Mesenchymal stem cell (in vitro differentiated cells and primary cell): ENCODE measurements at regions not wholly inside any gene's neighbourhood (a gene's known extent, or its start where the extent isn't known, plus 50 kb on each side); places are given as distances from the start of the nearest gene placed in this dataset.
A peak's percentile ranks its signal among the peaks of the same experiment; 100 is the strongest.

Experiments used
- DNase-seq: peaks from one replicate; pipeline ENCODE4 v3.0.0-alpha.2; 2013
- H2AFZ ChIP-seq: one replicate; pipeline ENCODE4 v1.6.1; 2013; ENCODE audit warnings: low read depth, mild to moderate bottlenecking, control low read depth, inconsistent platforms, low read length, moderate library complexity
- H2AK5ac ChIP-seq: 2 replicates; pipeline ENCODE4 v1.6.1; 2013; ENCODE audit warnings: low read length, moderate library complexity, mild to moderate bottlenecking, inconsistent platforms; ENCODE audit not compliant: severe bottlenecking
- H2BK120ac ChIP-seq: one replicate; pipeline ENCODE4 v1.6.1; 2013; ENCODE audit warnings: low read depth, mild to moderate bottlenecking, inconsistent platforms, low read length, moderate library complexity
- H2BK12ac ChIP-seq, 2 experiments: one replicate each; pipeline ENCODE4 v1.6.1; 2013; ENCODE audit warnings: inconsistent platforms in 2 of 2, low read length in 2 of 2, mild to moderate bottlenecking in 2 of 2, moderate library complexity in 2 of 2, control low read depth in 1 of 2
- H2BK15ac ChIP-seq: one replicate; pipeline ENCODE4 v1.6.1; 2013; ENCODE audit warnings: mild to moderate bottlenecking, low read depth, inconsistent platforms; ENCODE audit not compliant: poor library complexity, severe bottlenecking
- H2BK5ac ChIP-seq: 2 replicates; pipeline ENCODE4 v1.6.1; 2013; ENCODE audit warnings: low read depth, mild to moderate bottlenecking, low read length, control low read depth, inconsistent platforms; ENCODE audit not compliant: poor library complexity, severe bottlenecking
- H3K14ac ChIP-seq, 2 experiments: one replicate each; pipeline ENCODE4 v1.6.1; 2013; ENCODE audit warnings: inconsistent platforms in 2 of 2, low read length in 2 of 2, control low read depth in 1 of 2, mild to moderate bottlenecking in 1 of 2, moderate library complexity in 1 of 2
- H3K18ac ChIP-seq, 2 experiments: one replicate each; pipeline ENCODE4 v1.6.1; 2013; ENCODE audit warnings: inconsistent platforms in 2 of 2, low read length in 2 of 2, control low read depth in 1 of 2, low read depth in 1 of 2, mild to moderate bottlenecking in 1 of 2
- H3K23ac ChIP-seq, 2 experiments: one replicate each; pipeline ENCODE4 v1.6.1; 2013; ENCODE audit warnings: inconsistent platforms in 2 of 2, low read length in 2 of 2, mild to moderate bottlenecking in 2 of 2, moderate library complexity in 2 of 2, control low read depth in 1 of 2
- H3K27ac ChIP-seq: 2 replicates; pipeline ENCODE4 v1.5.1; 2013; ENCODE audit warnings: mild to moderate bottlenecking, moderate library complexity, low read length, control low read depth, inconsistent platforms; ENCODE audit not compliant: poor library complexity, severe bottlenecking
- H3K27me3 ChIP-seq, 2 experiments: 2 replicates each; pipeline versions ENCODE4 v1.6.1 to v1.7.0; 2013; ENCODE audit warnings: low read length in 2 of 2, mild to moderate bottlenecking in 2 of 2, moderate library complexity in 2 of 2, control low read depth in 1 of 2, inconsistent platforms in 1 of 2; ENCODE audit not compliant: control insufficient read depth in 1 of 2, insufficient read depth in 1 of 2
- H3K36me3 ChIP-seq, 2 experiments: 2 replicates each; pipeline versions ENCODE4 v1.6.1 to v1.7.0; 2013; ENCODE audit warnings: low read length in 2 of 2, control low read depth in 1 of 2, inconsistent platforms in 1 of 2, low read depth in 1 of 2, mild to moderate bottlenecking in 1 of 2; ENCODE audit not compliant: insufficient read depth in 2 of 2, control insufficient read depth in 1 of 2
- H3K4ac ChIP-seq, 2 experiments: one replicate each; pipeline ENCODE4 v1.6.1; 2013; ENCODE audit warnings: inconsistent platforms in 2 of 2, low read length in 2 of 2, mild to moderate bottlenecking in 2 of 2, moderate library complexity in 2 of 2, control low read depth in 1 of 2, low read depth in 1 of 2
- H3K4me1 ChIP-seq: 2 replicates; pipeline ENCODE4 v1.6.1; 2013; ENCODE audit warnings: low read depth, low read length, control low read depth; ENCODE audit not compliant: control insufficient read depth, insufficient read depth
- H3K4me2 ChIP-seq: 2 replicates; pipeline ENCODE4 v1.6.1; 2013; ENCODE audit warnings: low read length, mild to moderate bottlenecking, inconsistent platforms; ENCODE audit not compliant: poor library complexity, severe bottlenecking
- H3K4me3 ChIP-seq, 2 experiments: 2 replicates each; pipeline versions ENCODE4 v1.5.1 to v1.7.0; 2013; ENCODE audit warnings: low read length in 2 of 2, mild to moderate bottlenecking in 2 of 2, control low read depth in 1 of 2, low read depth in 1 of 2; ENCODE audit not compliant: insufficient read depth in 1 of 2
- H3K79me1 ChIP-seq: replicated peaks from 2 replicates; pipeline ENCODE4 v1.6.1; 2013; ENCODE audit warnings: mild to moderate bottlenecking, control low read depth, low read length, inconsistent platforms; ENCODE audit not compliant: poor library complexity, severe bottlenecking
- H3K9ac ChIP-seq: 2 replicates; pipeline ENCODE4 v1.7.0; 2013; ENCODE audit warnings: mild to moderate bottlenecking, low read length, moderate library complexity
- H3K9me3 ChIP-seq: 2 replicates; pipeline ENCODE4 v1.7.0; 2013; ENCODE audit warnings: mild to moderate bottlenecking, low read length; ENCODE audit not compliant: control insufficient read depth
- H4K8ac ChIP-seq: one replicate; pipeline ENCODE4 v1.6.1; 2013; ENCODE audit warnings: inconsistent platforms, mild to moderate bottlenecking, low read length, moderate library complexity
- H4K91ac ChIP-seq: one replicate; pipeline ENCODE4 v1.6.1; 2013; ENCODE audit warnings: mild to moderate bottlenecking, low read length, inconsistent platforms
- WGBS: methylation state at CpG from one replicate; pipeline ENCODE4 v1.1.7; 2013; ENCODE audit warnings: mixed read lengths; 5-methylcytosine and 5-hydroxymethylcytosine counted together

DNA sequence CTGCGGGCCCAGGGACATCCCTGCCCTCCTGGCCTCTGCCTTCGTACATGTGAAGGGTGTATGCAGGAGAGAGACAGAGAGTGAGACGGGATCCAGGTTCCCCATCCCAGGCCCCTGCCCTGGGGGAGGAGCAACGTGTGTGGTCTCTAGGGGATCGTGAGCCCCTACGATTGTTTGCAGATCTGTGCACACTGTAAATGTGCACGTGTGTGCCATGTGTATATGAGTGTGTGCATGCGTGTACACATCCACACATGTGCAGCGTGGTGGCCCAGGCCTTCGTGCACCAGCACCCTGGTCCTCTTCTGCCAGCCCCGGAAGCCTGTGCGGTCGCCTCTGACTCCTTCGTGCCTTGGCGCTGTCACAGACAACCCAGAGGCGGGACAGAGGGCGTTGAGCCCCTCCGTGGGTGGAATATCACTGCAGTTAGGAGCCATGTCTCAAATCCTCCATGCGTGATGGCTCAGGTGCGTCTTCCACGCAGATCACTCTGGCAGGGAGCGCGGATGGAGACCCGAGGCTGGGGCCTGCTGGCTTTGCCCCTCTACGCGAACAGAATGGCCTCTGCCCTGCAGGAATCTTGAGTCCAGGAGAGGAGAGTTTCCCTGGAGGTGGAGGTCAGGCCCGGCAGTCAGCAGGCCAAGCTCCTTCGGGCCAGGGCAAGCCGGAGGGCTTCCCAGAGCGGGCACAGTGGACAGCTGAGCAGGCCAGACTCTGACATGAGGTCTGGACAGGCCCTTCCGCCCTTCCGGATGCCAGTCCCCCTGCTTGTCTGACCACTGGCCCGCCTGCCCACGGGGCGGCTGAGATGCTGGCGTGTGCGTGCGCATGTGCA, 97.5 kb downstream of the UNCX start:
- Histone ChIP-seq H3K4me3 (no peak overlapping the region), H3K4ac (no peak overlapping the region), H3K27ac (no peak overlapping the region), H2BK120ac (no peak overlapping the region), H3K14ac (peak overlapping the region in 1 of 2 experiments; percentile 51), H3K18ac (no peak overlapping the region), H3K4me1 (no peaks in the 10 kb centered on the region), H3K9me3 (no peaks in the 10 kb centered on the region), H3K23ac (no peak overlapping the region), H2BK5ac (no peak overlapping the region), H3K9ac (no peak overlapping the region), H4K8ac (no peak overlapping the region), H2BK15ac (no peak overlapping the region), H3K36me3 (no peaks in the 10 kb centered on the region), H2BK12ac (no peak overlapping the region), H3K27me3 (peaks cover 22 to 55% of the 10 kb centered on the region in 2 experiments), H2AFZ (no peak overlapping the region), H4K91ac (no peak overlapping the region), H3K79me1 (no peaks in the 10 kb centered on the region), H3K4me2 (no peak overlapping the region), H2AK5ac (no peak overlapping the region)
- DNase-seq: no peak
- 86% methylated on average over 38 of the region's 38 CpGs for WGBS

DNA sequence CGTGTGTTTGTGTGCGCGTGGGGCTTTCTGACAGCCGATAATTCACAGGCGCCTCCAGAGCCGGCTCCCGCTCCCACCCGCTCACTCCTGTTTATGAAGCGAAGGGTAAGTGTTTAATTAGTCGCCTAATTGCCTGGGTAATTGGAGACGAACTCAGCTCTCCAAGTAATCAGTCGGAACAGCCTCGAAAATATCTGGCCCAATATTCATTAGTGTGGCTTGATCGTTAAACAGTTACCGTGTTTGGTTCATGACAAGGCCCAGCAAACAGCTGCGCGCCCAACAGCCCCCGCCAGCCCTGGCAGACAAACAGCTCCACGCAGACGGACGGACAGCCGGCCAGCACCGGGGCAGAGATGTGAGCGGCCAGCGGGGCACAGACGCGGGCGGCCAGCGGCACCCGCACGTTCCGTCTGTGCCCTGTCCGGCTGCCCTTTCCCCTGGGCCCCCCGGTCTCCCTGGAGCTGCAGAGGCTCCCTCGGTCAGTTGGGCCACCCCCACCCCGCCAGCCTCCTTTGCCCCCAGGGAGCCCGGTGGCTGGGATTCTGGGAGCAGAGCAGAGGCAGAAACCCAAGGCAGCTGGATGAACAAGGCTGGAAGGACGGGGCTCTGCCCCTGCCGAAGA, 98.2 kb downstream of the UNCX start:
- Histone ChIP-seq H3K27me3 (peaks cover 22 to 48% of the 10 kb centered on the region in 2 experiments), H3K14ac (no peak overlapping the region), H3K4me3 (no peak overlapping the region), H2BK5ac (no peak overlapping the region), H3K27ac (no peak overlapping the region), H2BK15ac (no peak overlapping the region), H3K9me3 (no peaks in the 10 kb centered on the region), H2AK5ac (no peak overlapping the region), H2BK120ac (no peak overlapping the region), H3K23ac (no peak overlapping the region), H2AFZ (no peak overlapping the region), H3K79me1 (no peaks in the 10 kb centered on the region), H2BK12ac (no peak overlapping the region), H3K4ac (no peak overlapping the region), H3K18ac (no peak overlapping the region), H4K8ac (no peak overlapping the region), H3K4me2 (no peak overlapping the region), H3K4me1 (no peaks in the 10 kb centered on the region), H3K9ac (no peak overlapping the region), H3K36me3 (no peaks in the 10 kb centered on the region), H4K91ac (no peak overlapping the region)
- 84% methylated on average over 31 of the region's 39 CpGs for WGBS
- DNase-seq: no peak

DNA sequence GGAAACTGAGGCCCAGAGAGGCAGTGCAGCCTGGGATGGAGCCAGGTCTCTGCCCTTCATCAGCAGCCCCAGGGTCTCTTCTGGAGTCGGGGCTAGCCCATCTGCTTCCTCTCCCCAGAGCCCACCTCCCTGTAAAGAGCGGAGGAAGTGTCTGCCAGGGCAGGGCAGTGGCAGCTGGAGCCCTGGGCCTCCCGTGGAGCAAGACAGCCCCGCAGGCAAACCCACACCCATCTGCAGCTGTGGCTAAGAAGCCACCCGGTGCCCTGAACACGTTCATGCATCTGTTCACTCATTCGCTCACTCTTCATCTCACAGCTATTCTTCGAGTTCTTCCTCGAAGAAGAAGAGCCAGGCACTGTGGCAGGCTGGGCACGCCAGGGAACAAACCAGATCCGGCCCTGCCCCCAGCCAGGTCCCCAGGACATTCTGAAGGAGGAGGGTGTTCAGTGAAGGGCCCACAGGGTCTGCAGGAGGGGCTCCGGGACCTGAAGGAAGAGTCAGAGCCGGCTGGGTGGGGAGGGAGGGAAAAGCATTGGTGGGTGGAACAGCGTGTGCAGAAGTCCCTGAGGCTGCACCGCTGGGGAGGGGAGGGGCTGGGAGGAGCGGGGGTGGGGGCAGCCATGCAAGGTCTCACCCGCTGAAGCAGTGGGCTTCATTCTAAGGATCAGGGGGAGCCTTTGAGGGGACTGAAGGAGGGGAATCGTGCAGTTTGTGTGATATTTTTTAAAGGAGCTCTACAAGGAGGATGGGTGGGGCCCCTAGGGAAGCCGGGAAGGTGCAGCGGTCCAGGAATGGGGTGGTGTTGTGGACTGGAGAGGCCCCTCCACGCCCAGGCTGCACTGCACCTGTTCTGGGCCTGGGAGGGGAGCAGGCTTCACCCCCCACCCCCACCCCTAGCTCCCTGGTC, 99.1 kb downstream of the UNCX start:
- H2AK5ac ChIP-seq: no peak overlapping the region
- H2BK15ac ChIP-seq: no peak overlapping the region
- H3K14ac ChIP-seq: no peak overlapping the region
- no peak overlapping the region for H2AFZ ChIP-seq
- no peak for DNase-seq
- H3K36me3 ChIP-seq: no peaks in the 10 kb centered on the region
- peaks cover 22 to 41% of the 10 kb centered on the region in 2 experiments for H3K27me3 ChIP-seq
- H3K9me3 ChIP-seq: peaks cover 4% of the 10 kb centered on the region
- H3K4ac ChIP-seq: no peak overlapping the region
- no peaks in the 10 kb centered on the region for H3K4me1 ChIP-seq
- H2BK120ac ChIP-seq: no peak overlapping the region
- H3K18ac ChIP-seq: no peak overlapping the region
- H3K79me1 ChIP-seq: no peaks in the 10 kb centered on the region
- H3K4me2 ChIP-seq: no peak overlapping the region
- H3K9ac ChIP-seq: no peak overlapping the region
- H4K91ac ChIP-seq: no peak overlapping the region
- H3K27ac ChIP-seq: no peak overlapping the region
- H2BK12ac ChIP-seq: no peak overlapping the region
- H2BK5ac ChIP-seq: no peak overlapping the region
- no peak overlapping the region for H3K4me3 ChIP-seq
- H4K8ac ChIP-seq: no peak overlapping the region
- WGBS: 78% methylated on average over 18 of the region's 21 CpGs
- no peak overlapping the region for H3K23ac ChIP-seq

DNA sequence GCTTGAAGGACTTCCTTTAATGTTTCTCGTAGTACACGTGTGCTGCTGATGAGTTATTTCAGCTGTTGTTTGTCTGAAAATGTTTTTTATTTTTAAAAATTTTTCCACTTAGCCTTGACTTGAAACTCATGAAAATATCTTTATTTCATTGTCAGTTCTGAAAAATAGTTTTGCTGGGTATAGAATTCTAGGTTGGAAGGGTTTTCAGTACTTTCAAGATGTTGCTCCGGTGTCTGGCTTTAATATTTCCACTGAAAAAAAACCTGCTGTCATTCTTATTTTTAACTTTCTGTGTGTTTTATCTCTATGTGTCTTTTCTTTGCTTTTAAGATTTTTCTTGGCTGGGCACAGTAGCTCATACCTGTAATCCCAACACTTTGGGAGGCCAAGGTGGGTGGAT, 103.8 kb downstream of the UNCX start:
- no peak overlapping the region for H2BK5ac ChIP-seq
- no peak overlapping the region for H2BK120ac ChIP-seq
- no peak overlapping the region for H3K23ac ChIP-seq
- peaks cover 20 to 41% of the 10 kb centered on the region in 2 experiments for H3K27me3 ChIP-seq
- no peak overlapping the region for H3K9ac ChIP-seq
- no peak overlapping the region for H2BK12ac ChIP-seq
- H3K9me3 ChIP-seq: peaks cover 12% of the 10 kb centered on the region
- H2BK15ac ChIP-seq: no peak overlapping the region
- no peak overlapping the region for H3K14ac ChIP-seq
- H3K4me3 ChIP-seq: no peak overlapping the region
- no peak overlapping the region for H2AFZ ChIP-seq
- no peak overlapping the region for H4K8ac ChIP-seq
- no peak overlapping the region for H2AK5ac ChIP-seq
- no CpG with 5 or more reads among the region's 3 CpGs for WGBS
- DNase-seq: no peak
- no peaks in the 10 kb centered on the region for H3K36me3 ChIP-seq
- no peak overlapping the region for H3K4me2 ChIP-seq
- H3K18ac ChIP-seq: no peak overlapping the region
- no peaks in the 10 kb centered on the region for H3K4me1 ChIP-seq
- H3K27ac ChIP-seq: no peak overlapping the region
- H3K4ac ChIP-seq: no peak overlapping the region
- H3K79me1 ChIP-seq: no peaks in the 10 kb centered on the region
- H4K91ac ChIP-seq: no peak overlapping the region
